ENCODE measurements at regions not wholly inside any gene's neighbourhood (a gene's known extent, or its start where the extent isn't known, plus 50 kb on each side); places are given as distances from the start of the nearest gene placed in this dataset.

DNA sequence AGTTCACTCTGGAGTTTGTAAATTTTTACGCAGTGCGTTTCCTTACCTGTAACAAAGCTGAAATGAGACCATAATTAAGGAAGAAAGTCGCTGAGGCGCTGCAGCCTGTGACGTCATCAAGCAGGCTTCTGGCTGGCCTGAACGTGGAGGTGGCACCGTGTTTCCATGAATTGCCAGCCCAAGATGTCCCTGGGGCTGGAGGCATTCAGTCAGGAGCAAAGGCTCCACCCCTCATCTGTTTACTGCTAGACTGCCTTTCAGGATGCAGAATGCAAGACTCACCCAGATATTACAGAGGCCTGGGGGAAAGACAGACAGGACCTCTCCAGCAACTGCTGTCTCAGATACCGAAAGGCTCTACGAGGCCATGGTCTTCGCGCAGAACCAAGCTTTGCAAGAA lies 424.6 kb downstream of the TSHZ3 start:
- Histone ChIP-seq H3K36me3 (ENCODE audit: low read depth) (no peaks in the 10 kb centered on the region), H3K9me3 (peaks cover 11% of the 10 kb centered on the region), H3K4me3 (no peak overlapping the region), H3K4me1 (ENCODE audit: low read depth) (no peaks in the 10 kb centered on the region)
- ATAC-seq: no peak
- TF ChIP-seq CTCF (IDR thresholded peaks at IDR 0.05): no peak
- DNase-seq: no peak
- intact Hi-C loops (cut with DNase I, micrococcal nuclease): no loop called here

GRCh38 chr19:30924069-30924636 lies 425.1 kb downstream of the TSHZ3 start:
- H3K4me3 ChIP-seq: no peak overlapping the region
- H3K4me1 ChIP-seq (ENCODE audit: low read depth): no peaks in the 10 kb centered on the region
- no peaks in the 10 kb centered on the region for H3K36me3 ChIP-seq (ENCODE audit: low read depth)
- DNase-seq (no peak), ATAC-seq (no peak)
- intact Hi-C loops (cut with DNase I, micrococcal nuclease): no loop called here
- peaks cover 11% of the 10 kb centered on the region for H3K9me3 ChIP-seq
- no peak for TF ChIP-seq CTCF (IDR thresholded peaks at IDR 0.05)

DNA sequence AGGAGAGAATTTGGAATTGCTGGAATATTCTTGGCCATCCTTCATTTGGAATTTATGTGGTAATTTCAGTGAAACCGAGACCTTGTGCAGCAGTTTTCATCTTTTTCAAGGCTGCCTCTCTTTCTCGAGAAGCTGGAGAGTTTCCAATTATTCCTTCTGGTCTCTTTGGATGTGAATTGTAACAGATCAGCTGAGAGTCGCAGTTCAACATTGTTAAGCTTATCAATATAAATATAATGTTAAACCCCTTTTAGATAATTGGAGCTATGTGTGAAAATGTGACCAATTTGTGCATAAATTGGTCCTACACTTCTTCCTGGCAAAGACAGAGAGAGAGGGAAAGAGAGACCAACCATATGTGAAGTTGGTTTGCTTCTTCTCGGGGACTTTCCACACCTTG lies 425.6 kb downstream of the TSHZ3 start:
- DNase-seq: no peak
- no peaks in the 10 kb centered on the region for H3K4me1 ChIP-seq (ENCODE audit: low read depth)
- intact Hi-C loops (cut with DNase I, micrococcal nuclease): no loop called here
- no peak for ATAC-seq
- no peaks in the 10 kb centered on the region for H3K36me3 ChIP-seq (ENCODE audit: low read depth)
- H3K9me3 ChIP-seq: peaks cover 6% of the 10 kb centered on the region
- H3K4me3 ChIP-seq: no peak overlapping the region
- no peak for TF ChIP-seq CTCF (IDR thresholded peaks at IDR 0.05)

GRCh38 chr19:30923096-30923495 lies 426.1 kb downstream of the TSHZ3 start:
- H3K4me3 ChIP-seq: no peak overlapping the region
- TF ChIP-seq CTCF (IDR thresholded peaks at IDR 0.05): no peak
- H3K9me3 ChIP-seq: peaks cover under 1% of the 10 kb centered on the region
- no peaks in the 10 kb centered on the region for H3K36me3 ChIP-seq (ENCODE audit: low read depth)
- ATAC-seq (no peak), DNase-seq (no peak)
- H3K4me1 ChIP-seq (ENCODE audit: low read depth): no peaks in the 10 kb centered on the region
- intact Hi-C loops (cut with DNase I, micrococcal nuclease): no loop called here

GRCh38 chr19:30920222-30920621 lies 429.0 kb downstream of the TSHZ3 start:
- Histone ChIP-seq H3K9me3 (no peaks in the 10 kb centered on the region), H3K4me1 (ENCODE audit: low read depth) (no peaks in the 10 kb centered on the region), H3K36me3 (ENCODE audit: low read depth) (no peaks in the 10 kb centered on the region), H3K4me3 (no peak overlapping the region)
- DNase-seq: no peak
- no peak for TF ChIP-seq CTCF (IDR thresholded peaks at IDR 0.05)
- ATAC-seq: no peak
- intact Hi-C loops (cut with DNase I, micrococcal nuclease): no loop called here

DNA sequence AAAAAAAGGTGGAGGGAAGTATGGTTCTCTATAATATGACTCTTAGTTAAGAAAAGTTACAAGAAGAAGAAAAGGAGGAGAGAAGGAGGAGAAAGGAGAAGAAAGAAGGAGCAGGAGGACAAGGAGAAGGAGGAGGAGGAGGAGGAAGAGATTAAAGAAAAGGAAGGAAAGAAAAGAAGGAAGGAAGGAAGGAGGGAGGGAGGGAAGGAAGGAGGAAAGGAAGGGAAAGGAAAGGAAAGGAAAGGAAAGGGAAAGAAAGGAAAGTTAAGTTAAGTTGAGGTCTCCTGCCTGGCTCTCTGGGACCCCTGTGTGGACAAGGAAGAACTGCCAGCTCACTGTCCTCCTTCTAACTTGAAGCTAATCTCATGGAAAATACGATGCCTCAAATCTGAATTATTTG lies 429.5 kb downstream of the TSHZ3 start:
- no peak for TF ChIP-seq CTCF (IDR thresholded peaks at IDR 0.05)
- no peak for DNase-seq
- Histone ChIP-seq H3K4me3 (no peak overlapping the region), H3K4me1 (ENCODE audit: low read depth) (no peaks in the 10 kb centered on the region), H3K36me3 (ENCODE audit: low read depth) (no peaks in the 10 kb centered on the region), H3K9me3 (no peaks in the 10 kb centered on the region)
- ATAC-seq: no peak
- intact Hi-C loops (cut with DNase I, micrococcal nuclease): no loop called here
